ENCODE measurements at regions not wholly inside any gene's neighbourhood (a gene's known extent, or its start where the extent isn't known, plus 50 kb on each side); places are given as distances from the start of the nearest gene placed in this dataset.

GRCh38 chr22:46026899-46027210 lies 49.9 kb upstream of the WNT7B start:
- Histone ChIP-seq H3K4me1 (no peaks in the 10 kb centered on the region), H3K27me3 (ENCODE audit: insufficient read depth in 3 of 3, low read length in 2 of 3) (no peaks in the 10 kb centered on the region), H3K4me3 (peak overlapping the region; percentile 66), H3K36me3 (ENCODE audit: insufficient read depth in 1 of 2, low read depth in 1 of 2) (no peaks in the 10 kb centered on the region), H3K27ac (peak overlapping the region; percentile 72), H3K9me3 (no peaks in the 10 kb centered on the region)
- DNase-seq (no peak), ATAC-seq (peak in 2 of 4 donors; percentile 5 to 7)
- intact Hi-C loops (cut with DNase I) = no loop called here
- TF ChIP-seq CTCF (IDR thresholded peaks at IDR 0.05) = no peak
- WGBS, 3 donors = 51 to 58% (median 56%) methylated on average over 3 of the region's 3 CpGs

- peak; percentile 17 for TF ChIP-seq CTCF (IDR thresholded peaks at IDR 0.05)
- Histone ChIP-seq H3K4me3 (peak overlapping the region; percentile 66), H3K9me3 (no peaks in the 10 kb centered on the region), H3K27ac (peak overlapping the region; percentile 72), H3K4me1 (no peaks in the 10 kb centered on the region), H3K27me3 (ENCODE audit: insufficient read depth in 3 of 3, low read length in 2 of 3) (no peaks in the 10 kb centered on the region), H3K36me3 (ENCODE audit: insufficient read depth in 1 of 2, low read depth in 1 of 2) (no peaks in the 10 kb centered on the region)
- ATAC-seq = peak; percentile 72 to 91 (median 82)
- peak; percentile 72 to 88 for DNase-seq
- intact Hi-C loops (cut with DNase I) = no loop called here
- 6 to 14% (median 8%) methylated on average over 52 to 89 of the region's 89 CpGs for WGBS, 3 donors
Measured at GRCh38 chr22:46027211-46028105, 50.5 kb upstream of the WNT7B start.

GRCh38 chr22:46028106-46028991 lies 51.4 kb upstream of the WNT7B start:
- peak overlapping the region; percentile 66 for H3K4me3 ChIP-seq
- H3K27ac ChIP-seq = peak overlapping the region; percentile 72
- whole genome bisulfite sequencing, 3 donors = 80 to 87% (median 85%) methylated on average over 16 of the region's 16 CpGs
- H3K27me3 ChIP-seq (ENCODE audit: insufficient read depth in 3 of 3, low read length in 2 of 3) = no peaks in the 10 kb centered on the region
- H3K4me1 ChIP-seq = no peaks in the 10 kb centered on the region
- no peaks in the 10 kb centered on the region for H3K36me3 ChIP-seq (ENCODE audit: insufficient read depth in 1 of 2, low read depth in 1 of 2)
- intact Hi-C loops (cut with DNase I) = no loop called here
- TF ChIP-seq CTCF (IDR thresholded peaks at IDR 0.05) = no peak
- ATAC-seq = no peak
- no peak for DNase-seq
- no peaks in the 10 kb centered on the region for H3K9me3 ChIP-seq

- WGBS, 3 donors = 95% methylated on average over 8 of the region's 8 CpGs
- DNase-seq = no peak
- Histone ChIP-seq H3K4me1 (no peaks in the 10 kb centered on the region), H3K27me3 (ENCODE audit: insufficient read depth in 3 of 3, low read length in 2 of 3) (no peaks in the 10 kb centered on the region), H3K4me3 (no peak overlapping the region), H3K9me3 (no peaks in the 10 kb centered on the region), H3K27ac (no peak overlapping the region), H3K36me3 (ENCODE audit: insufficient read depth in 1 of 2, low read depth in 1 of 2) (no peaks in the 10 kb centered on the region)
- no peak for TF ChIP-seq CTCF (IDR thresholded peaks at IDR 0.05)
- intact Hi-C loops (cut with DNase I) = no loop called here
- no peak for ATAC-seq
Measured at GRCh38 chr22:46029036-46029435, 52.1 kb upstream of the WNT7B start.

Data from psoas muscle (tissue), 7 donors.